GM20000 (cell line): ENCODE measurements at regions not wholly inside any gene's neighbourhood (a gene's known extent, or its start where the extent isn't known, plus 50 kb on each side); places are given as distances from the start of the nearest gene placed in this dataset.

ENCODE experiments used
- DNase-seq: peaks from one replicate; pipeline ENCODE4 v3.0.0; 2012; ENCODE audit warnings: low spot score
- CTCF ChIP-seq: IDR thresholded peaks from 2 replicates; pipeline ENCODE4 v1.5.1; 2012; ENCODE audit warnings: mild to moderate bottlenecking, control low read depth; ENCODE audit errors: extremely low read depth, missing control alignments

GRCh38 chr18:40046596-40046995, 1908.4 kb upstream of the PIK3C3 start:
- no peak for TF ChIP-seq CTCF
- DNase-seq: no peak

- no peak for TF ChIP-seq CTCF
- no peak for DNase-seq
Measured at GRCh38 chr18:40041951-40042350, 1913.1 kb upstream of the PIK3C3 start.

- no peak for DNase-seq
- no peak for TF ChIP-seq CTCF
Measured at GRCh38 chr18:40040574-40040973, 1914.5 kb upstream of the PIK3C3 start.

GRCh38 chr18:40037356-40037755, 1917.7 kb upstream of the PIK3C3 start:
- no peak for TF ChIP-seq CTCF
- no peak for DNase-seq

- TF ChIP-seq CTCF: no peak
- no peak for DNase-seq
Measured at GRCh38 chr18:40036861-40037260, 1918.2 kb upstream of the PIK3C3 start.

- TF ChIP-seq CTCF: no peak
- DNase-seq: no peak
Measured at GRCh38 chr18:40035966-40036365, 1919.1 kb upstream of the PIK3C3 start.

GRCh38 chr18:40032076-40032475, 1923.0 kb upstream of the PIK3C3 start:
- TF ChIP-seq CTCF: no peak
- no peak for DNase-seq
